HepG2 (cell line): ENCODE measurements at regions not wholly inside any gene's neighbourhood (a gene's known extent, or its start where the extent isn't known, plus 50 kb on each side); places are given as distances from the start of the nearest gene placed in this dataset.

ENCODE experiments used
- ATAC-seq: fragments of 200-7000 bp; cut with Tn5 transposase; 3 replicates; pipeline ENCODE4 v1.9.1; 2020; ENCODE audit warnings: mild to moderate bottlenecking, moderate library complexity
- BruUV-seq: library from RNA; stranded (reverse); fragments of 400-500 nt; replicated peaks from 2 replicates; lab custom pipeline; 2021; lab: Mats Ljungman, UMichigan
- CTCF ChIA-PET: fragments of 300-600 bp; formaldehyde crosslinking; extraction: SDS; loops from one replicate; lab custom pipeline; 2021; ENCODE audit warnings: low total read pairs, inconsistent platforms, low intra/inter-chr PET ratio; lab: Yijun Ruan, JAX
- POLR2A ChIA-PET: fragments of 350-600 bp; sonication (Branson Sonifier 250); formaldehyde crosslinking; loops from one replicate; lab custom pipeline; 2020; ENCODE audit warnings: antibody characterized with exemption, inconsistent platforms; lab: Yijun Ruan, JAX
- DNase-seq: peaks from one replicate; pipeline ENCODE4 v3.0.0-alpha.2; 2015; ENCODE audit warnings: low spot score
- FAIRE-seq: peaks from 3 replicates; lab custom pipeline; 2011; peaks lifted over from hg19 to GRCh38; lab: Jason Lieb, UNC
- H2AFZ ChIP-seq: one replicate; pipeline ENCODE4 v1.6.1; 2011; ENCODE audit warnings: low read length, inconsistent platforms
- H3K27ac ChIP-seq: fragments of 300-600 bp; 3 replicates; pipeline ENCODE4 v1.8.0; 2011; ENCODE audit warnings: mixed run types, mild to moderate bottlenecking, mixed read lengths, low read length, inconsistent platforms; ENCODE audit not compliant: insufficient read depth; ENCODE audit errors: extremely low read length
- H3K27me3 ChIP-seq, 2 experiments: fragments of 200-600 bp in 1 of 2; 2 replicates in 1 of 2; 3 replicates in 1 of 2; pipeline versions ENCODE4 v1.6.0 to v1.8.0; 2011; ENCODE audit warnings: low read length in 2 of 2, mild to moderate bottlenecking in 2 of 2, moderate library complexity in 2 of 2, inconsistent platforms in 1 of 2; ENCODE audit not compliant: insufficient read depth in 2 of 2, control insufficient read depth in 1 of 2
- H3K36me3 ChIP-seq, 2 experiments: fragments of 200-600 bp in 1 of 2; replicated peaks in 1 of 2; 2 replicates in 1 of 2; 3 replicates in 1 of 2; pipeline versions ENCODE4 v1.5.1 to v1.8.0; 2011; ENCODE audit warnings: low read length in 2 of 2, inconsistent platforms in 1 of 2; ENCODE audit not compliant: insufficient read depth in 2 of 2, control insufficient read depth in 1 of 2
- H3K4me1 ChIP-seq: 2 replicates; pipeline ENCODE4 v1.5.1; 2012; ENCODE audit warnings: low read length, inconsistent platforms; ENCODE audit not compliant: insufficient read depth
- H3K4me2 ChIP-seq: 2 replicates; pipeline ENCODE4 v1.6.0; 2011; ENCODE audit warnings: low read depth, low read length, inconsistent platforms
- H3K4me3 ChIP-seq, 3 experiments: fragments of 200-600 bp in 1 of 3; sonication (generic), shearing (Covaris generic) in 1 of 3; replicated peaks in 1 of 3; 2 replicates each; pipeline ENCODE4 v1.5.1; 2011 to 2016; ENCODE audit warnings: low read length in 3 of 3, inconsistent platforms in 2 of 3, low read depth in 2 of 3, mild to moderate bottlenecking in 2 of 3, control low read depth in 1 of 3, mixed read lengths in 1 of 3; ENCODE audit not compliant: insufficient read depth in 1 of 3
- H3K79me2 ChIP-seq: one replicate; pipeline ENCODE4 v1.6.1; 2011; ENCODE audit warnings: low read length, inconsistent platforms; ENCODE audit not compliant: insufficient read depth
- H3K9ac ChIP-seq: 2 replicates; pipeline ENCODE4 v1.6.0; 2011; ENCODE audit warnings: mild to moderate bottlenecking, low read depth, low read length, inconsistent platforms; ENCODE audit not compliant: insufficient read depth
- H3K9me3 ChIP-seq: 2 replicates; pipeline ENCODE4 v1.5.1; 2012; ENCODE audit warnings: mild to moderate bottlenecking, low read length
- H4K20me1 ChIP-seq: 2 replicates; pipeline ENCODE4 v1.6.0; 2011; ENCODE audit warnings: inconsistent platforms, mild to moderate bottlenecking, low read length, moderate library complexity; ENCODE audit not compliant: insufficient read depth
- MAFF ChIP-seq: IDR thresholded peaks from 2 replicates; pipeline ENCODE4 v1.6.1; 2011; ENCODE audit warnings: low read depth, low read length, improper control_type of control experiment
- MAFK ChIP-seq, 2 experiments: IDR thresholded peaks in 1 of 2; conservative IDR thresholded peaks in 1 of 2; 2 replicates each; pipeline ENCODE4 v1.6.1; 2011; ENCODE audit warnings: improper control_type of control experiment in 2 of 2, low read length in 2 of 2
- RAD51 ChIP-seq: fragments of 450-650 bp; IDR thresholded peaks from 2 replicates; pipeline ENCODE4 v1.6.1; 2016; ENCODE audit warnings: borderline replicate concordance
- ZNF251 ChIP-seq: sonication (generic); formaldehyde crosslinking; IDR thresholded peaks from 2 replicates; pipeline ENCODE4 v1.9.0; 2021; ENCODE audit warnings: mild to moderate bottlenecking, missing genetic modification reagents
- WGBS: methylation state at CpG from one replicate; pipeline ENCODE4 v1.1.6; 2017; ENCODE audit warnings: low lambda C conversion rate; 5-methylcytosine and 5-hydroxymethylcytosine counted together
- in situ Hi-C: cut with HindIII; loops from 2 replicates; pipeline ENCODE4 v1.10.0; 2017; ENCODE audit warnings: low pct_unique_long_range_greater_than_20kb; ENCODE audit not compliant: extremely low pct_ligation_motif_present
- intact Hi-C: fragments of 100-400 bp; cut with micrococcal nuclease; formaldehyde crosslinking; loops from one replicate; pipeline ENCODE4 v1.10.0; 2022; ENCODE audit not compliant: unreplicated experiment
- TF ChIP-seq, protein P1 (sequence below): sonication (generic); formaldehyde crosslinking; IDR thresholded peaks from 2 replicates; pipeline ENCODE4 v1.9.0; 2021; ENCODE audit warnings: missing genetic modification reagents, borderline replicate concordance
- TF ChIP-seq, protein P2 (sequence below): IDR thresholded peaks from 2 replicates; pipeline ENCODE4 v1.6.1; 2016; ENCODE audit warnings: low read depth, control low read depth

DNA sequence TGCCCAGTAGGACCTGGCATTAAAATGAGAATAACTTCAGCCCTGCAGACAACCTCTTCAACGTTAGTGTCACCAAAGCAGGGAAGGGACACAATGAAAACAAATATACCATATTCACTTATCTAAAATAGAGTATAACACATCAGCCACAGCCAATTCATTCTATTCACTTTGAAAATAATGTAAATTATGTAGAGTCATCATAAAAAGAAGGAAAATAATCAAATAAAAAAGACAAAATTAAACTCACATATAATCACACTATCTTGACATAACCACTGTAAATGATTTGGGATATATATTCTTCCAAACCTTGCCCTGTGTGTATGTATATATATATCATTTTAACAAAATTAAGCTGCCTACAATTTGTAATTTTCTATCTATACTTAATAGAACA lies 78.1 kb upstream of the HEY2 start:
- WGBS = 0% methylated on average over 1 of the region's 1 CpG
- CTCF ChIA-PET = no interaction called here
- POLR2A ChIA-PET = no interaction called here

More for the DNA sequence above, 78.1 kb upstream of the HEY2 start:
- Histone ChIP-seq H3K9me3 (no peaks in the 10 kb centered on the region), H2AFZ (no peak overlapping the region), H4K20me1 (no peaks in the 10 kb centered on the region), H3K36me3 (no peaks in the 10 kb centered on the region), H3K79me2 (no peaks in the 10 kb centered on the region), H3K4me3 (no peak overlapping the region), H3K4me1 (no peaks in the 10 kb centered on the region), H3K4me2 (no peak overlapping the region), H3K27ac (no peak overlapping the region), H3K9ac (no peak overlapping the region), H3K27me3 (peaks cover 2 to 6% of the 10 kb centered on the region in 2 experiments; a peak in 3 of 5 replicates)
- ATAC-seq = no peak
- intact Hi-C loops = no loop called here
- no TSS peak for BruUV-seq
- in situ Hi-C loops = no loop called here
- no peak for FAIRE-seq
- TF ChIP-seq RAD51 = no peak
- TF ChIP-seq, protein P1, sequence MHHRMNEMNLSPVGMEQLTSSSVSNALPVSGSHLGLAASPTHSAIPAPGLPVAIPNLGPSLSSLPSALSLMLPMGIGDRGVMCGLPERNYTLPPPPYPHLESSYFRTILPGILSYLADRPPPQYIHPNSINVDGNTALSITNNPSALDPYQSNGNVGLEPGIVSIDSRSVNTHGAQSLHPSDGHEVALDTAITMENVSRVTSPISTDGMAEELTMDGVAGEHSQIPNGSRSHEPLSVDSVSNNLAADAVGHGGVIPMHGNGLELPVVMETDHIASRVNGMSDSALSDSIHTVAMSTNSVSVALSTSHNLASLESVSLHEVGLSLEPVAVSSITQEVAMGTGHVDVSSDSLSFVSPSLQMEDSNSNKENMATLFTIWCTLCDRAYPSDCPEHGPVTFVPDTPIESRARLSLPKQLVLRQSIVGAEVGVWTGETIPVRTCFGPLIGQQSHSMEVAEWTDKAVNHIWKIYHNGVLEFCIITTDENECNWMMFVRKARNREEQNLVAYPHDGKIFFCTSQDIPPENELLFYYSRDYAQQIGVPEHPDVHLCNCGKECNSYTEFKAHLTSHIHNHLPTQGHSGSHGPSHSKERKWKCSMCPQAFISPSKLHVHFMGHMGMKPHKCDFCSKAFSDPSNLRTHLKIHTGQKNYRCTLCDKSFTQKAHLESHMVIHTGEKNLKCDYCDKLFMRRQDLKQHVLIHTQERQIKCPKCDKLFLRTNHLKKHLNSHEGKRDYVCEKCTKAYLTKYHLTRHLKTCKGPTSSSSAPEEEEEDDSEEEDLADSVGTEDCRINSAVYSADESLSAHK (CRISPR knock-in tag) = no peak
- TF ChIP-seq, protein P2, sequence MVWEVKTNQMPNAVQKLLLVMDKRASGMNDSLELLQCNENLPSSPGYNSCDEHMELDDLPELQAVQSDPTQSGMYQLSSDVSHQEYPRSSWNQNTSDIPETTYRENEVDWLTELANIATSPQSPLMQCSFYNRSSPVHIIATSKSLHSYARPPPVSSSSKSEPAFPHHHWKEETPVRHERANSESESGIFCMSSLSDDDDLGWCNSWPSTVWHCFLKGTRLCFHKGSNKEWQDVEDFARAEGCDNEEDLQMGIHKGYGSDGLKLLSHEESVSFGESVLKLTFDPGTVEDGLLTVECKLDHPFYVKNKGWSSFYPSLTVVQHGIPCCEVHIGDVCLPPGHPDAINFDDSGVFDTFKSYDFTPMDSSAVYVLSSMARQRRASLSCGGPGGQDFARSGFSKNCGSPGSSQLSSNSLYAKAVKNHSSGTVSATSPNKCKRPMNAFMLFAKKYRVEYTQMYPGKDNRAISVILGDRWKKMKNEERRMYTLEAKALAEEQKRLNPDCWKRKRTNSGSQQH (CRISPR knock-in tag) = no peak
- peak; percentile 55 to 67; a peak in 3 of 4 replicates for TF ChIP-seq MAFK (conservative IDR thresholded peaks at IDR 0.05 in 1 of 2, IDR thresholded peaks at IDR 0.05 in 1 of 2; ENCODE audit: low read length in 2 of 2)
- peak; percentile 70 for TF ChIP-seq MAFF
- TF ChIP-seq ZNF251 (CRISPR knock-in tag) = no peak
- DNase-seq = no peak
